ENCODE measurements at regions not wholly inside any gene's neighbourhood (a gene's known extent, or its start where the extent isn't known, plus 50 kb on each side); places are given as distances from the start of the nearest gene placed in this dataset.

- no peak overlapping the region for H3K27ac ChIP-seq
- no peak for DNase-seq
- 38 to 91% methylated on average over 1 of the region's 1 CpG for WGBS, 2 donors
Measured at GRCh38 chr3:34237946-34238345, 439.5 kb downstream of the PDCD6IP start.

DNA sequence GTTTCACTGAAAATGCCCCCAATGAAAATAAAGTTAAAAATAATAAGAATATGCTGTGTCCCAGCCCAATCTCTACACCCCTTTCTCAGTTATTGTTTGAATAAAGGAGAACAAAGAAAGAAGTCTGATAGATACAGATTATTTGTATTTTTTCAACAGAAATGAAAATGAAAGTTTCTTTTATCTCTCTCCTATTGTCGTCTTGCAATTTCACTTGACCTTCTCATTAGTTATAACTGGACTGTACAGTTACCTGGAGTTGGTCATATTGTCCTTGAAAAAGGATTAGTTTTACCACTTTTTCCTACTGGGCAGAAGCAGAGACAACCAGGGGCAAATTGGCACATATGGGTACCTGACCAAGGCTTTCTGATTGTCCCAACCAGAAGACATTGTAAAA is 440.0 kb downstream of the PDCD6IP start:
- Histone ChIP-seq H3K4me3 (no peak overlapping the region), H3K27me3 (no peaks in the 10 kb centered on the region), H3K9me3 (no peaks in the 10 kb centered on the region), H3K27ac (no peak overlapping the region), H3K4me1 (no peaks in the 10 kb centered on the region), H3K36me3 (no peaks in the 10 kb centered on the region)
- TF ChIP-seq EP300 (IDR thresholded peaks at IDR 0.05) (no peak), POLR2A (IDR thresholded peaks at IDR 0.05) (no peak), POLR2AphosphoS5 (IDR thresholded peaks at IDR 0.05) (no peak), CTCF (IDR thresholded peaks at IDR 0.05) (no peak)
- DNase-seq, result no peak
- intact Hi-C loops (cut with DNase I), result no loop called here
- 50 to 61% methylated on average over 1 of the region's 1 CpG for WGBS, 2 donors

More at GRCh38 chr3:34237946-34238345, 439.5 kb downstream of the PDCD6IP start:
- Histone ChIP-seq H3K4me3 (no peak overlapping the region), H3K27me3 (no peaks in the 10 kb centered on the region), H3K36me3 (no peaks in the 10 kb centered on the region), H3K9me3 (no peaks in the 10 kb centered on the region), H3K4me1 (no peaks in the 10 kb centered on the region)
- intact Hi-C loops (cut with DNase I), result no loop called here
- TF ChIP-seq POLR2AphosphoS5 (IDR thresholded peaks at IDR 0.05) (no peak), CTCF (IDR thresholded peaks at IDR 0.05) (no peak), EP300 (IDR thresholded peaks at IDR 0.05) (no peak), POLR2A (IDR thresholded peaks at IDR 0.05) (no peak)

- DNase-seq, result no peak
- Histone ChIP-seq H3K27ac (no peak overlapping the region), H3K4me1 (no peaks in the 10 kb centered on the region), H3K27me3 (no peaks in the 10 kb centered on the region), H3K4me3 (no peak overlapping the region), H3K9me3 (no peaks in the 10 kb centered on the region), H3K36me3 (no peaks in the 10 kb centered on the region)
- intact Hi-C loops (cut with DNase I), result no loop called here
- 24 to 66% methylated on average over 4 of the region's 4 CpGs for WGBS, 2 donors
- TF ChIP-seq CTCF (IDR thresholded peaks at IDR 0.05) (no peak), POLR2AphosphoS5 (IDR thresholded peaks at IDR 0.05) (no peak), POLR2A (IDR thresholded peaks at IDR 0.05) (no peak), EP300 (IDR thresholded peaks at IDR 0.05) (no peak)
Measured at GRCh38 chr3:34239287-34239686, 440.9 kb downstream of the PDCD6IP start.

DNA sequence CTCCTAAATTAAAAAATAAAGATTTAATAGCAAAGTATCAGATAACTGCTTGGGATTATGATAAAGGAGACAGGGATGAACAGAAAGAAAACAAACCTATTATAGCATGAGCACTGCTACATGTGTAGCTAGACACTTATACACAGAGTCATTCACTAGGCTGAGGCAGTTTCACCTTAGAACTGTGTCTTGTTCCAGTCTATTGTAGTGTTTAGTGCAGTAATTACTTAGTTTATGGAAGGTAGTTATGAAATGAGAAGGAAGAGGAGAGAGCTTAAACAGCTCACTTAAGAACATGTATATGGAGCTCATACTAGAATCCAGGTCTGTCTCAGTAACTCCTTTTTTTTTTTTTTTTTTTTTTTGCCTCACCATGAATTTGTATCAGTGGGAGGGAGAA is 441.4 kb downstream of the PDCD6IP start:
- no peak overlapping the region for H3K4me3 ChIP-seq
- H3K27ac ChIP-seq, result no peak overlapping the region
- no peak for TF ChIP-seq POLR2A (IDR thresholded peaks at IDR 0.05)
- no peaks in the 10 kb centered on the region for H3K4me1 ChIP-seq
- DNase-seq, result no peak
- intact Hi-C loops (cut with DNase I), result no loop called here
- H3K36me3 ChIP-seq, result no peaks in the 10 kb centered on the region
- H3K27me3 ChIP-seq, result no peaks in the 10 kb centered on the region
- H3K9me3 ChIP-seq, result no peaks in the 10 kb centered on the region

DNA sequence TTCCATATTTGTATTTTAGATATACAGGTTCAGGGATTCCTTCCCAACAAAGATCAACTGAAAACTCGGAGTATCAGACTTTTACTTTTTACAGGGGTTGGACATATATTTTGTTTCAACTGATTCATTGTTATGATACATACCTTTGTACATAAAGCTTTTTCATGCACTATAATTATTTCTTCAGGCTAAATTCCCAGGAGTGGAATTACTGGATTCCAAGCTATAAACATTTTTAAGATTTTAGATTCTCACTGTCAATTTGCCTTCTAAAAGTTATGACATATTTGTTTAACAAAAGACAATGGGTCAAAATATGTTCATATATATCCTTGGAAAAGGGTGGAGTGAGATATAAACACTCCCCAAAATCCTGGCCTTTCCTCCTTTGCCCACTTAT is 449.0 kb downstream of the PDCD6IP start:
- H3K9me3 ChIP-seq, result no peaks in the 10 kb centered on the region
- H3K36me3 ChIP-seq, result no peaks in the 10 kb centered on the region
- no peak overlapping the region for H3K4me3 ChIP-seq
- H3K4me1 ChIP-seq, result no peaks in the 10 kb centered on the region
- WGBS, 2 donors, result 83 to 89% methylated on average over 1 of the region's 1 CpG
- TF ChIP-seq EP300 (IDR thresholded peaks at IDR 0.05) (no peak), POLR2A (IDR thresholded peaks at IDR 0.05) (no peak), POLR2AphosphoS5 (IDR thresholded peaks at IDR 0.05) (no peak), CTCF (IDR thresholded peaks at IDR 0.05) (no peak)
- no peak for DNase-seq
- intact Hi-C loops (cut with DNase I), result no loop called here
- H3K27ac ChIP-seq, result no peak overlapping the region
- H3K27me3 ChIP-seq, result no peaks in the 10 kb centered on the region

All from sigmoid colon (tissue), 6 donors.